Lower lobe of right lung (tissue), 2 donors: ENCODE measurements at regions not wholly inside any gene's neighbourhood (a gene's known extent, or its start where the extent isn't known, plus 50 kb on each side); places are given as distances from the start of the nearest gene placed in this dataset.

Experiments used
- ATAC-seq, 2 donors: fragments of 200-7000 bp; cut with Tn5 transposase; one replicate each; pipeline ENCODE4 v1.9.1; 2020 to 2022; ENCODE audit warnings: mild to moderate bottlenecking in 2 of 2, moderate library complexity in 2 of 2
- DNase-seq: peaks from one replicate; pipeline ENCODE4 v3.0.0-alpha.2; 2020
- H3K27ac ChIP-seq: fragments of 200-600 bp; one replicate; pipeline ENCODE4 v1.8.0; 2022
- H3K27me3 ChIP-seq: fragments of 200-600 bp; one replicate; pipeline ENCODE4 v1.8.0; 2022; ENCODE audit warnings: low read depth
- H3K36me3 ChIP-seq: fragments of 200-600 bp; one replicate; pipeline ENCODE4 v1.8.0; 2022; ENCODE audit warnings: mild to moderate bottlenecking
- H3K4me1 ChIP-seq: fragments of 200-600 bp; one replicate; pipeline ENCODE4 v1.8.0; 2022
- H3K4me3 ChIP-seq: fragments of 200-600 bp; one replicate; pipeline ENCODE4 v1.8.0; 2022; ENCODE audit warnings: mild to moderate bottlenecking
- H3K9me3 ChIP-seq: fragments of 200-600 bp; one replicate; pipeline ENCODE4 v1.8.0; 2022
- CTCF ChIP-seq: fragments of 200-600 bp; IDR thresholded peaks from one replicate; pipeline ENCODE4 v1.8.0; 2022; ENCODE audit warnings: antibody characterized with exemption, mild to moderate bottlenecking
- intact Hi-C: fragments of 100-400 bp; cut with DNase I; formaldehyde crosslinking; loops from one replicate; pipeline ENCODE4 v1.11.0; 2022
- donor health status: DM: no; HTN: yes; CAD: no; lungs with severe emphysema.

DNA sequence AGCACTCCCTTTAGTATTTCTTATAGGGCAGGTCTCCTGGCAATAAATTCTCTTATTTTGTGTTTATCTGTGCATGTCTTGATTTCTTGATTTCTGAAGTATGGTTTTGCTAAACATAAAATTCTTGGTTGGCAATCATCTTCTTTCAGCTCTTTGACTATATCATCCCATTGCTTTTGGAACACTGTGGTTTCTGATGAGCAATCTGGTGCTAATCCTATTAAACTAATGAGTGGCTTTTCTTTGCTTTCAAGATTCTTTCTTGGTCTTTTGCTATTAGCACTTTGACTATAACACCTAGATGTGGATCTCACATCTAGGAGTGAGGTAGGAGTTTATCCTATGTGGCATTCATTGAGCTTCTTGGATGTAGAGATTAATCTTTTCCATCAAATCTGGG is 120.7 kb upstream of the MED13L start:
- ATAC-seq (no peak), DNase-seq (no peak)
- no peaks in the 10 kb centered on the region for H3K27me3 ChIP-seq
- H3K9me3 ChIP-seq = no peaks in the 10 kb centered on the region
- no peaks in the 10 kb centered on the region for H3K4me1 ChIP-seq
- intact Hi-C loops = no loop called here
- H3K36me3 ChIP-seq = no peaks in the 10 kb centered on the region
- no peak for TF ChIP-seq CTCF
- H3K27ac ChIP-seq = no peak overlapping the region
- H3K4me3 ChIP-seq = no peak overlapping the region

DNA sequence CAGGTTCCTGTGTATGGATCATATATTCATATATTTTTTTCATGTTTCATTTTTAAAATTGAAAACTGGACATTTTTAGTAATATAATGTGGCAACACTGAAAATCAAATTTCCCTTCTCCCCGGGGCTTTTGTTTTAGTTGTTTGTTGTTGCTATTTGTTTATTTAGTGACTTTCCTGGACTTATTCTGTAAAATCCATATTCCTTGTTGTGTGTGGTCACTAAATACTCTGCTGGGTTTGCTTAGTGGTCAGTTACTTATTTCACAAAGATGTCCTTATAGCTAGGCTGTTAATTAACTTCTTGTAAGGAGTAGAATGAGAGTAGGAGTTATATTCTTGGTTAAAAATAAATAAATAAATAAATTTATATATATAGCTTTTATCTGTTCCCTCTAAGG is 121.6 kb upstream of the MED13L start:
- no peaks in the 10 kb centered on the region for H3K27me3 ChIP-seq
- TF ChIP-seq CTCF = no peak
- H3K27ac ChIP-seq = no peak overlapping the region
- no peaks in the 10 kb centered on the region for H3K36me3 ChIP-seq
- no peaks in the 10 kb centered on the region for H3K4me1 ChIP-seq
- no peak overlapping the region for H3K4me3 ChIP-seq
- intact Hi-C loops = no loop called here
- no peaks in the 10 kb centered on the region for H3K9me3 ChIP-seq
- ATAC-seq = no peak
- no peak for DNase-seq

GRCh38 chr12:116400636-116401372 is 123.3 kb upstream of the MED13L start:
- no peaks in the 10 kb centered on the region for H3K9me3 ChIP-seq
- H3K36me3 ChIP-seq = no peaks in the 10 kb centered on the region
- DNase-seq (no peak), ATAC-seq (peak in 1 of 2 donors; percentile 73)
- H3K27ac ChIP-seq = no peak overlapping the region
- intact Hi-C loops = no loop called here
- no peak for TF ChIP-seq CTCF
- H3K4me1 ChIP-seq = peaks cover 6% of the 10 kb centered on the region
- H3K27me3 ChIP-seq = no peaks in the 10 kb centered on the region
- H3K4me3 ChIP-seq = no peak overlapping the region

DNA sequence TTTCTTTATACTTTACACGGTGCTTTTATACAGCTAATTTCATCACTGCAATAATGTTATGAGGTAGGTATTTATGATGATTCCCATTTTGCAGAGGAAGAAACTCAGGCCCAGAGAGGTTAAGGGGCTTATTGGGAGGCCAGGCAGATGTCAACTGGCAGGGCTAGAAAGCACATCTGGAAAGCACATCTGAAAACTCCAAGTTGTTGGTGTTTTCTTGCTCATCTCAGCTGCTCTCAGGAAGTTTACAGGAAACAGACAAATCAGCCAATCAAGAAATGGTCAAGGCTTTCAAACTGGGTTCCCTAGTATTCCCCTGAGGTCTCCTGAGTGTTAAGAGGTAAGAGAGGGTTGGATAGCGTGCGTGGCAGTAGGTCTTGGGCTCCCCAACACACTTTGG is 124.1 kb upstream of the MED13L start:
- H3K27ac ChIP-seq = no peak overlapping the region
- TF ChIP-seq CTCF = no peak
- no peaks in the 10 kb centered on the region for H3K9me3 ChIP-seq
- DNase-seq (no peak), ATAC-seq (no peak)
- intact Hi-C loops = no loop called here
- no peak overlapping the region for H3K4me3 ChIP-seq
- H3K4me1 ChIP-seq = peaks cover 9% of the 10 kb centered on the region
- H3K36me3 ChIP-seq = no peaks in the 10 kb centered on the region
- H3K27me3 ChIP-seq = no peaks in the 10 kb centered on the region

- no peak for TF ChIP-seq CTCF
- Histone ChIP-seq H3K4me1 (peaks cover 15% of the 10 kb centered on the region), H3K27me3 (no peaks in the 10 kb centered on the region), H3K4me3 (no peak overlapping the region), H3K9me3 (no peaks in the 10 kb centered on the region), H3K27ac (no peak overlapping the region), H3K36me3 (no peaks in the 10 kb centered on the region)
- intact Hi-C loops = no loop called here
- DNase-seq = no peak
- ATAC-seq = no peak
Measured at GRCh38 chr12:116402163-116402939, 124.9 kb upstream of the MED13L start.
